Nephron progenitor cell (in vitro differentiated cells): ENCODE measurements at regions not wholly inside any gene's neighbourhood (a gene's known extent, or its start where the extent isn't known, plus 50 kb on each side); places are given as distances from the start of the nearest gene placed in this dataset.
"Not testable (repeated sequence)": the region's sequence is repeated elsewhere in the genome, so short reads cannot be mapped to it uniquely, and the experiment has no call there.

Source experiments
- DNase-seq: peaks from one replicate; pipeline ENCODE4 v3.0.0; 2021
- H3K27ac Mint-ChIP-seq: 2 replicates; pipeline ENCODE4 v1.8.0; 2021; ENCODE audit warnings: mild to moderate bottlenecking, moderate library complexity, mixed read lengths
- H3K27me3 Mint-ChIP-seq: 2 replicates; pipeline ENCODE4 v1.8.0; 2021; ENCODE audit warnings: mild to moderate bottlenecking, low read depth, mixed read lengths; ENCODE audit not compliant: poor library complexity
- H3K36me3 Mint-ChIP-seq: 2 replicates; pipeline ENCODE4 v1.8.0; 2021; ENCODE audit warnings: low read depth, mixed read lengths
- H3K4me1 Mint-ChIP-seq: 2 replicates; pipeline ENCODE4 v1.8.0; 2021; ENCODE audit warnings: mixed read lengths
- H3K4me3 Mint-ChIP-seq: 2 replicates; pipeline ENCODE4 v1.8.0; 2021; ENCODE audit warnings: mild to moderate bottlenecking, moderate library complexity, mixed read lengths
- H3K9me3 Mint-ChIP-seq: 2 replicates; pipeline ENCODE4 v1.8.0; 2021; ENCODE audit warnings: mild to moderate bottlenecking, moderate library complexity, mixed read lengths
- TF ChIP-seq, protein P1 (sequence below): fragments of 200-600 bp; sonication (generic); IDR thresholded peaks from 2 replicates; pipeline ENCODE4 v1.5.0; 2021; ENCODE audit warnings: antibody characterized with exemption

DNA sequence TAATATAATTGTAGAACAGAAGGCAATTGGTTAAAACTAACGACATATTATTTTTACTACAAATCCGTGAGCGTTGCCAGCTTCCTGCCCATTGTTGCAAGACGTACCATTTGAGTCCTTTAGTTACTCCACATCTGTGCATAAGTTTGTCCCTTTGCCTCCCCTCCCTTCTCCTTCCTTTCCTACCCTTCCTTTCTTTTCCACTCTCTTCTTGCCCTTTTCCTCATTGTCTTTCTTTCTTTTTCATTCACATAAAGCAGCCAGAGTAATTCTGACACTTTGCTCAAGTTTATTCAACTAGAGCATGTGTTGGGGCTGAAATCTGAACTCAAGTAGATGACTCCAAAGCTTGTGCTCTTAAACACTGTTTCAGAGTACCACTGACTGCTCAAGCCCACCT is 239.1 kb downstream of the FOXG1 start:
- Mint-ChIP-seq H3K9me3 (peaks cover 15% of the 10 kb centered on the region), H3K27me3 (no peaks in the 10 kb centered on the region), H3K27ac (no peak overlapping the region), H3K4me1 (peaks cover 7% of the 10 kb centered on the region), H3K36me3 (no peaks in the 10 kb centered on the region), H3K4me3 (no peak overlapping the region)
- no peak for DNase-seq
- TF ChIP-seq, protein P1, sequence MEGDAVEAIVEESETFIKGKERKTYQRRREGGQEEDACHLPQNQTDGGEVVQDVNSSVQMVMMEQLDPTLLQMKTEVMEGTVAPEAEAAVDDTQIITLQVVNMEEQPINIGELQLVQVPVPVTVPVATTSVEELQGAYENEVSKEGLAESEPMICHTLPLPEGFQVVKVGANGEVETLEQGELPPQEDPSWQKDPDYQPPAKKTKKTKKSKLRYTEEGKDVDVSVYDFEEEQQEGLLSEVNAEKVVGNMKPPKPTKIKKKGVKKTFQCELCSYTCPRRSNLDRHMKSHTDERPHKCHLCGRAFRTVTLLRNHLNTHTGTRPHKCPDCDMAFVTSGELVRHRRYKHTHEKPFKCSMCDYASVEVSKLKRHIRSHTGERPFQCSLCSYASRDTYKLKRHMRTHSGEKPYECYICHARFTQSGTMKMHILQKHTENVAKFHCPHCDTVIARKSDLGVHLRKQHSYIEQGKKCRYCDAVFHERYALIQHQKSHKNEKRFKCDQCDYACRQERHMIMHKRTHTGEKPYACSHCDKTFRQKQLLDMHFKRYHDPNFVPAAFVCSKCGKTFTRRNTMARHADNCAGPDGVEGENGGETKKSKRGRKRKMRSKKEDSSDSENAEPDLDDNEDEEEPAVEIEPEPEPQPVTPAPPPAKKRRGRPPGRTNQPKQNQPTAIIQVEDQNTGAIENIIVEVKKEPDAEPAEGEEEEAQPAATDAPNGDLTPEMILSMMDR: no peak

DNA sequence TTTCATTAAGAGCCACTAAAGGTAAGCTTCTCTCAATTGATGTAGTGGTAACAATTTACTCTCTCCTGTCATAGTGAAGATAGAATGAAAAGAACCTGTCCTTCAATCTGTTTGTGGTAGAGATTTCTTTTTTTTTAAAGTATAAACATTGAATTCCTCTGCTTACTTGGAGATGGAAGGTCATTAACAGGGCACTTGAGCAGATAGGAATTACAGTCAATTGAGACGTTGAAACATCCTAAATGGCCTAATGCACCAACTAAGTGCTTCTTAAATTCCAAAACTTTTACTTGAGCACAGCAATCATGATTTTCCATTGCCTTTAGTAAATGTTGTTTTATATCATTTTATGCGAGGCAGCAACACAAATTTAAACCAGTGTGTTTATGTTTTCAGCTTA is 241.4 kb downstream of the FOXG1 start:
- Mint-ChIP-seq H3K4me1 (peaks cover 7% of the 10 kb centered on the region), H3K9me3 (peaks cover 11% of the 10 kb centered on the region), H3K36me3 (no peaks in the 10 kb centered on the region), H3K4me3 (no peak overlapping the region), H3K27me3 (no peaks in the 10 kb centered on the region), H3K27ac (no peak overlapping the region)
- DNase-seq: no peak
- TF ChIP-seq, protein P1: no peak

DNA sequence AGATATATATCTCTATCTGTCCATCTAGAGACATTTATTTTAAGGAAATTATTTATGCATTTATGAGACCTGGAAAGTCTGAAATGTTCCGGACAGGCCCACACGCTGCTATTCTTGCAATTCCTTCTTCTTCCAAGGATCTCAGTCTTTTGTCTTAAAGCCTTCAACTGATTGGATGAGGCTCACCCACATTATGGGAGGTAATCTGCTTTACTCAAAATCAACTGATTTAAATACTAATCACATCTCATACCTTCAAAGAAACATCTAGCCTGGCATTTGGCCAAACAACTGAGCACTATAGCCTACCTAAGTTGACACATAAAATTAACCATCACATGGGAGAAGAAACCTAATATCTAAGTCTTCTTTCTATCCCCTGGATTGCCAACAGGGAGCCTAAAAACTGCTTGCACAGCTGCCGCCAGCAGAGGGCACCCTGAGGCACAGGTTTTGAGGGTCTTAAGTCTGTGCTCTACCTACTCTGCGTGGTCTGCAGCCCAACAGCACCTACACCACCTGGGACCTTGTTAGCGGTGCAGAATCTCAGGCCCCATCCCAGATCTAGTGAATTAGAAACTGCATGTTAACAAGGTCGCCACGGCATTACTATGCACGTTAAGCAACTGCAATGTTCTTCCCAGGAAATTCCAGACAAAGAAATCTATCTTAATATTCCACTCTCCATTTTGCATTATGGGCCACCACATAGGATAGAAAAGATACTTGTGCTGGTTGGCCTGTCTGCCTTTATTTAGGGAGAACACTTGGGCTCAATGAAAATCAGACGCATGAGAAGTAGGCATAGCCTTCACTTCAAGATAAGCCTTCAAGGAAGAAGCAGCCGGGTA is 249.7 kb downstream of the FOXG1 start:
- Mint-ChIP-seq H3K36me3 (no peaks in the 10 kb centered on the region), H3K27ac (no peak overlapping the region), H3K27me3 (no peaks in the 10 kb centered on the region), H3K9me3 (no peaks in the 10 kb centered on the region), H3K4me1 (no peaks in the 10 kb centered on the region), H3K4me3 (no peak overlapping the region)
- peak; percentile 73 for DNase-seq
- TF ChIP-seq, protein P1: peak; percentile 65

DNA sequence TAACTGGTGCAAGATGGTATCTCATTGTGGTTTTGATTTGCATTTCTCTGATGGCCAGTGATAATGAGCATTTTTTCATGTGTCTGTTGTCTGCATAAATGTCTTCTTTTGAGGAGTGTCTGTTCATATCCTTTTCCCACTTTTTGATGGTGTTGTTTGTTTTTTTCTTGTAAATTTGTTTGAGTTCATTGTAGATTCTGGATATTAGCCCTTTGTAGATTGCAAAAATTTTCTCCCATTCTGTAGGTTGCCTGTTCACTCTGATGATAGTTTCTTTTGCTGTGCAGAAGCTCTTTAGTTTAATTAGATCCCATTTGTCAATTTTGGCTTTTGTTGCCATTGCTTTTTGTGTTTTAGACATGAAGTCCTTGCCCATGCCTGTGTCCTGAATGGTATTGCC is 256.9 kb downstream of the FOXG1 start:
- H3K36me3 Mint-ChIP-seq, H3K4me1 Mint-ChIP-seq, H3K27ac Mint-ChIP-seq, H3K4me3 Mint-ChIP-seq, DNase-seq, H3K27me3 Mint-ChIP-seq: not testable (repeated sequence)
- H3K9me3 Mint-ChIP-seq: peaks cover 47% of the 10 kb centered on the region

DNA sequence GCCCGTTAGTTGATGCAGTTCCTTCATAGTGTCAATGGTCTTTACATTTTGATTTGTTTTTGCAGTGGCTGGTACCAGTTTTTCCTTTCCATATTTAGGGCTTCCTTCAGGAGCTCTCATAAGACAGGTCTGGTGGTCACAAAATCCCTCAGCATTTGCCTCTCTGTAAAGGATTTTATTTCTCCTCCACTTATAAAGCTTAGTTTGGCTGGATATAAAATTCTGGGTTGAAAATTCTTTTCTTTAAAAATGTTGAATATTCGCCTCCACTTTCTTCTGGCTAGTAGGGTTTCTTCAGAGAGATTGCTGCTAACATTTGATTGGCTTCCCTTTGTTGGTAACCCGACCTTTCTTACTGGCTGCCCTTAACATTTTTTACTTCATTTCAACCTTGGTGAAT is 260.9 kb downstream of the FOXG1 start:
- not testable (repeated sequence) for H3K4me3 Mint-ChIP-seq, H3K27me3 Mint-ChIP-seq, DNase-seq, H3K4me1 Mint-ChIP-seq, H3K27ac Mint-ChIP-seq
- Mint-ChIP-seq H3K36me3 (peaks cover 11% of the 10 kb centered on the region), H3K9me3 (peaks cover 54% of the 10 kb centered on the region)

DNA sequence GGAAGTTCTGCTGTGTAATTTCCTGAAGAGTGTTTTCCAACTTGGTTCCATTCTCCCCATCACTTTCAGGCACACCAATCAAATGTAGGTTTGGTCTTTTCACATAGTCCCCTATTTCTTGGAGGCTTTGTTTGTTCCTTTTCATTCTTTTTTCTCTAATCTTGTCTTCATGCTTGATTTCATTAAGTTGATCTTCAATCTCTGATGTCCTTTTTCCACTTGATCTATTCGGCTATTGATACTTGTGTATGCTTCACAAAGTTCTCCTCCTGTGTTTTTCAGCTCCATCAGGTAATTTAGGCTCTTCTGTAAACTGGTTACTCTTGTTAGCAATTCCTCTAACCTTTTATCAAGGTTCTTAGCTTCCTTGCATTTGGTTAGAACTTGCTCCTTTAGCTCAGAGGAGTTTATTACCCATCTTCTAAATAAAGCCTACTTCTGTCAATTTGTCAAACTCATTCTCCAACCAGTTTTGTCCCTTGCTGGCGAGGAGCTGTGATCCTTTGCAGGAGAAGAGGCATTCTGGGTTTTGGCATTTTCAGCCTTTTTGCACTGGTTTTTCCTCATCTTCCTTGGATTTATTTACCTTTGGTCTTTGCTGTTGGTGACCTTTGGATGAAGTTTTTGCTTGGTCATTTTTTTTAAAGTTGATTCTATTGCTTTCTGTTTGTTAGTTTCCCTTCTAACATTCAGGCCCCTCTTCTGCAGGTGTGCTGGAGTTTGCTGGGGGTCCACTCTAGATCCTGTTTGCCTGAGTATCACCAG is 261.5 kb downstream of the FOXG1 start:
- not testable (repeated sequence) for H3K4me1 Mint-ChIP-seq, H3K4me3 Mint-ChIP-seq, H3K27me3 Mint-ChIP-seq, DNase-seq, H3K27ac Mint-ChIP-seq
- peaks cover 11% of the 10 kb centered on the region for H3K36me3 Mint-ChIP-seq
- H3K9me3 Mint-ChIP-seq: peaks cover 54% of the 10 kb centered on the region

DNA sequence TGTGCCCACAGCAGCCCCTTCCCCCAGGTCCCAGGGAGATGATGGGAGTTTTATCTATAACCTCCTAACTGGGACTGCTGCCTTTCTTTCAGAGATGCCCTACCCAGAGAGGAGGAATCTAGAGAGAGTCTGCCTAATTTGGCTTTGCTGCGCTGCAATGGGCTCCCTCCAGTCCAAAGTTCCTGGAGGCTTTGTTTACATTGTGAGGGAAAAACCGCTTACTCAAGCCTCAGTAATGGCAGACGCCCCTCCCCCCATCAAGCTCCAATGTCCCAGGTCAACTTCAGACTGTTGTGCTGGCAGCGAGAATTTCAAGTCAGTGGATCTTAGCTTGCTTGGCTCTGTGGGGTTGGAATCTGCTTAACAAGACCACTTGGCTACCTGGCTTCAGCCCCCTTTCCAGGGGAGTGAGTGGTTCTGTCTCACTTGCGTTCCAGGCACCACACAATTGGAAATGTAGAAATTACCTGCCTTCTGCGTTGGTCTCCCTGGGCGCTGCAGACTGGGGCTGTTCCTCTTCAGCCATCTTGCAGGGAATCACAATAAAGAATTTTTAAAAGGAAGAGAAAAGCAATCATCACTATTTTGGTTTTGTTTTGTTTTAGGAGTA is 262.5 kb downstream of the FOXG1 start:
- H3K4me1 Mint-ChIP-seq: peaks cover 7% of the 10 kb centered on the region

More for the DNA sequence above, 262.5 kb downstream of the FOXG1 start:
- Mint-ChIP-seq H3K36me3 (peaks cover 11% of the 10 kb centered on the region), H3K27me3 (peaks cover 2% of the 10 kb centered on the region), H3K27ac (peak overlapping the region; percentile 48), H3K9me3 (peaks cover 52% of the 10 kb centered on the region), H3K4me3 (peak overlapping the region; percentile 48)
- DNase-seq: peak; percentile 27
- TF ChIP-seq, protein P1: no peak
